8988T (cell line): ENCODE measurements at regions not wholly inside any gene's neighbourhood (a gene's known extent, or its start where the extent isn't known, plus 50 kb on each side); places are given as distances from the start of the nearest gene placed in this dataset.

Source experiments
- DNase-seq: peaks from one replicate; pipeline ENCODE4 v3.0.0; 2011

GRCh38 chr3:188049606-188050530 lies 104.1 kb upstream of the LPP start:
- no peak for DNase-seq

GRCh38 chr3:188051801-188052168 lies 102.2 kb upstream of the LPP start:
- no peak for DNase-seq

GRCh38 chr3:188052169-188053035 lies 101.6 kb upstream of the LPP start:
- no peak for DNase-seq

GRCh38 chr3:188053036-188053340 lies 101.0 kb upstream of the LPP start:
- no peak for DNase-seq

GRCh38 chr3:188053710-188054380 lies 100.1 kb upstream of the LPP start:
- DNase-seq = no peak

- no peak for DNase-seq
These were observed 99.4 kb upstream of the LPP start for GRCh38 chr3:188054541-188054940.

- no peak for DNase-seq
These were observed 98.6 kb upstream of the LPP start for GRCh38 chr3:188055388-188055787.

GRCh38 chr3:188057124-188057523 lies 96.8 kb upstream of the LPP start:
- DNase-seq = no peak

GRCh38 chr3:188058569-188059184 lies 95.3 kb upstream of the LPP start:
- no peak for DNase-seq

- DNase-seq = no peak
These were observed 94.6 kb upstream of the LPP start for GRCh38 chr3:188059351-188059750.

- DNase-seq = no peak
These were observed 93.6 kb upstream of the LPP start for GRCh38 chr3:188060264-188060835.

GRCh38 chr3:188060840-188061544 lies 93.0 kb upstream of the LPP start:
- no peak for DNase-seq

GRCh38 chr3:188062216-188062615 lies 91.7 kb upstream of the LPP start:
- DNase-seq = no peak

- DNase-seq = no peak
These were observed 89.0 kb upstream of the LPP start for GRCh38 chr3:188064831-188065493.

GRCh38 chr3:188066141-188066540 lies 87.8 kb upstream of the LPP start:
- no peak for DNase-seq

GRCh38 chr3:188067932-188068331 lies 86.0 kb upstream of the LPP start:
- no peak for DNase-seq

- no peak for DNase-seq
These were observed 85.6 kb upstream of the LPP start for GRCh38 chr3:188068342-188068741.

GRCh38 chr3:188071636-188072035 lies 82.3 kb upstream of the LPP start:
- DNase-seq = no peak

- DNase-seq = no peak
These were observed 77.8 kb upstream of the LPP start for GRCh38 chr3:188076176-188076575.

GRCh38 chr3:188077160-188077799 lies 76.7 kb upstream of the LPP start:
- DNase-seq = no peak

- no peak for DNase-seq
These were observed 73.9 kb upstream of the LPP start for GRCh38 chr3:188080091-188080490.
